ENCODE measurements at regions not wholly inside any gene's neighbourhood (a gene's known extent, or its start where the extent isn't known, plus 50 kb on each side); places are given as distances from the start of the nearest gene placed in this dataset.

DNA sequence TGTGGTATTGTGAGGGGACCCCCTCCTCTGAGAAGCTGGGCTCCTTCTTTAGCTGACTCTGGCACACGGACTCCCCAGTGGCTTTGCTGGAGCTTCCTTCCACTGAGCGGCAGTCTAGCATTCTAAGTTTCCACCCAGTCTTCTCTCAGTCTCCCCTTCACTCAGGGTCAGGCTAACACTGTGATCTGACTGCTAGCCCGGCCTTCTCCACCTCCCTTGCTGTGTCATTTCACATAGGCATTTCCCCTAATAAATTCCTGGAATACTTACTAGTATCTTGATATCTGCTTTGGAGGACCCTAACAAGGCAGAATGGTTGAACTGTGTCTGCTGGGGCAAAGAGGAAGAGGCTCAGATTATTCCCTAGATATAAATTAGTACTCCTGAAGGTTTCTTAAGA, 106.2 kb upstream of the THBS1 start (continued):
- no peak for TF ChIP-seq ZNF274 (IDR thresholded peaks at IDR 0.05; ENCODE audit: borderline replicate concordance, extremely low read depth, low read length)
- TF ChIP-seq SRF (IDR thresholded peaks at IDR 0.05; ENCODE audit: low read depth, low read length): no peak
